ENCODE measurements at regions not wholly inside any gene's neighbourhood (a gene's known extent, or its start where the extent isn't known, plus 50 kb on each side); places are given as distances from the start of the nearest gene placed in this dataset.
"Not testable (repeated sequence)": the region's sequence is repeated elsewhere in the genome, so short reads cannot be mapped to it uniquely, and the experiment has no call there.

GRCh38 chr2:113341191-113341869, 62.6 kb upstream of the PAX8 start:
- no peak for TF ChIP-seq POLR2A (IDR thresholded peaks at IDR 0.05; ENCODE audit: extremely low read depth, insufficient read length)
- TF ChIP-seq MYC (IDR thresholded peaks at IDR 0.05; ENCODE audit: low read depth, low read length): no peak
- TF ChIP-seq CTCF (IDR thresholded peaks at IDR 0.05; ENCODE audit: low read depth, low read length): no peak
- TF ChIP-seq, protein P1, sequence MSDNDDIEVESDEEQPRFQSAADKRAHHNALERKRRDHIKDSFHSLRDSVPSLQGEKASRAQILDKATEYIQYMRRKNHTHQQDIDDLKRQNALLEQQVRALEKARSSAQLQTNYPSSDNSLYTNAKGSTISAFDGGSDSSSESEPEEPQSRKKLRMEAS (IDR thresholded peaks at IDR 0.05; ENCODE audit: low read depth, low read length): no peak
- no peak overlapping the region for H3K4me3 ChIP-seq (ENCODE audit: low read depth, low read length)
- DNase-seq (ENCODE audit: low read depth): no peak

DNA sequence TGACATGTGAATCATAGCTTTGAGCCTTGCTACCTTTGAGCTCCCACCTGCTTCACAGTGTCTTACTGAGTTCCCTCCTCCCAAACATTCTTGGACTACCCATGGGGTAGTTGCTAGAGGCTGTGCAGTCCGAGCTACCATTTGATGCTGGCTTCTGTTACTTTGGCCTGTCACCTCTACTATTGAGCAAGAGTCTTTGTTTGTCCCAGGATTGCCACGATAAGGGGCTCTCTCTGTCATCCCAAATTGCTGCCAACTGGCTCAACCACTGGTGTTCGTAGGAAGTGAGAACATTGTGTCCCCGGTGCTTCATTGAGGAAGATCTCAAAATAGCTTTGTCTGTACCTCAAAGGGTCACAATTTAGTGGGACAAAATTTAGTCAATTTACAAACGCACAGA, 59.1 kb upstream of the PAX8 start:
- TF ChIP-seq MYC (IDR thresholded peaks at IDR 0.05; ENCODE audit: low read depth, low read length) (no peak), CTCF (IDR thresholded peaks at IDR 0.05; ENCODE audit: low read depth, low read length) (no peak), POLR2A (IDR thresholded peaks at IDR 0.05; ENCODE audit: extremely low read depth, insufficient read length) (no peak)
- TF ChIP-seq, protein P1 (IDR thresholded peaks at IDR 0.05; ENCODE audit: low read depth, low read length): no peak
- no peak overlapping the region for H3K4me3 ChIP-seq (ENCODE audit: low read depth, low read length)
- no peak for DNase-seq (ENCODE audit: low read depth)

DNA sequence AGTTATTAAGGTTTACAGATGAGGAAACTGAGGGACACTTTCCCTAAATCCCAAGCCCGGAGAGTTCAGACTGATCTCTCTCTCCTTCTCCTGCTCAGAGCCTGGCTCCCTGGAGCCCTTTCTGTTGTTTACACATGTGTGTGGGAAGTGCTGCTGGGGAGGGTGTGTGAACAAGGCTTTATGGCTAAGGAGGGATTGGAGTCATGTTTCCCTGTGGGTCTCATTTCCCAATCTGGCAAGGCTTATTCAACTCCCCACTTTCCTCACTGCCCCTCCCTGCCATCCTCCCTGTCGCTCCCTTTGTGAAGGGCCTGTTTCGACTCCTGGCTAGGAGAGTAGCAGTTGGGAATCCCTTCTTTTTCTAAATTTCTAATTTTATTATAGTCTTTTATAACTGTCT, 57.3 kb upstream of the PAX8 start:
- DNase-seq (ENCODE audit: low read depth); H3K4me3 ChIP-seq (ENCODE audit: low read depth, low read length): not testable (repeated sequence)

DNA sequence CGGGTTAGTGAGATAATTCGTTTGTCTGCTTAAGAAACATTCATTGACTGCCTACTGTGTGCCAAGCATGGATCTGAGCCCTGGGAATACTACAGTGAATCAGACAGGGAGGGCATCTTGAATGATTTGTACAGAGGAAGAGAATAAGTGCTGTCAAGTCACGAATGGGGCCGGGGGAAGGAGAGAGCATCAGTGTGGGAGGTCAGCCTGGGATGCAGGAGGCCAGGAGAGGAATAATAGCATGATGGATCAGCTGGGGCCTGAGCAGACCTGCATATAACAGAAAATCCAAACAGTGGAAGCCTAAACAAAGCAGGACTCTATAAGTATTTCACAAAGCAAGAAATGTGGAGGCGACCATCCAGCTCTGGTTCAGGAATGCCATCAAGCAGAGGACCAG, 55.4 kb upstream of the PAX8 start:
- no peak overlapping the region for H3K4me3 ChIP-seq (ENCODE audit: low read depth, low read length)
- TF ChIP-seq MYC (IDR thresholded peaks at IDR 0.05; ENCODE audit: low read depth, low read length) (no peak), CTCF (IDR thresholded peaks at IDR 0.05; ENCODE audit: low read depth, low read length) (no peak), POLR2A (IDR thresholded peaks at IDR 0.05; ENCODE audit: extremely low read depth, insufficient read length) (no peak)
- TF ChIP-seq, protein P1 (IDR thresholded peaks at IDR 0.05; ENCODE audit: low read depth, low read length): no peak
- DNase-seq (ENCODE audit: low read depth): no peak

DNA sequence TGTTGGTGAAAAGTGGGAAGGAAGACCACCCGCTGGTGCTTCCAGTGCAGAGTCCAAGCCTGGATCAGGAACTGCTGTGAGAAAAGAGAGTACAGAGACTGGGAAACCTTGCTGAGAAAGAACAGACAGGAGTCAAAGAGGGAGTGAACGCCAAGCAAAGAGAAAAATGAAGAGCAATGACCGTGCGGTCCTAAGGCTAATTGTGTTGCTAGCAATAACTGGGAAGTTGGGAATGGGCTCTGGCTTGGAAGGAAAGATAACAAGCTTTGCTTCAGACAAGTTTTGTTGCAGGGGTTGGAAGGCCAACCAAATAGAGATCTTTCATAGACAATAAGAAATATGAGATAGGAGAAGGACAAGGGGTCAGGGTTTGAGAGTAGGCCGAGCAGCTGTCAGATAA, 55.0 kb upstream of the PAX8 start:
- not testable (repeated sequence) for H3K4me3 ChIP-seq (ENCODE audit: low read depth, low read length); DNase-seq (ENCODE audit: low read depth)

DNA sequence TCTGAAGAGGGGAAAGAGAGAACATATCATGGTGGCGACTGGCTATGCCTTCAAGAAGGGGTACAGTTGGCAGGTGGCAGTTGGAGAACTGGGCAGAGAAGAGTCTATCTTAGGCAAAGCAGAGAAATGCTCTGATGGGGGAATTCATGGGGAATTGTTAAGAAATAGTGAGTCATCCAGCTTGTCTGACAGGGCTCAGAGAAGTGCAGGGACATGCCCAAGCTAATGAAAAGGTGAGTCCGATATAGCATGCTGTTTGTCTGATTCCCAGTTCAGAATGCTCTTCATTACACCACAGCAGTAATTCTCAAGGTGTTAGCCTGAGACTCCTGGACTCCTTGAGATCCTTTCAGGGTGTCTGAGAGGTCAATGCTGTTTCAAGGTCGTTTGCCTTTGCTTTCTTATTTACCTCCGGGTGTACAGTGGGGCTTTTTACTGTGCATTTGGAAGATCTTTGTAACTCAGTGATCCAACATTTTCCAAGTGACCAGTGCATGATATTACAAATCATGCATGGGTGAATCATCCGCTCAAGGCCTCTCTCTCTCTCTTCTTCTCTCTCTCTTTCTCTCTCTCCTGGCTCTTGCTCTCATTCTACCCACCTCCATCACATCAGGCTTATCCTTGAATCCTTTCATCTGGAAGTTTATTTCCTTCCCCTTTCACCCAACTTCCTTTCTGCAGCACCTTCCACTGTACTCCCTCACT, 51.5 kb upstream of the PAX8 start:
- not testable (repeated sequence) for H3K4me3 ChIP-seq (ENCODE audit: low read depth, low read length); DNase-seq (ENCODE audit: low read depth)

GRCh38 chr2:113328973-113329372, 50.3 kb upstream of the PAX8 start:
- H3K4me3 ChIP-seq (ENCODE audit: low read depth, low read length); DNase-seq (ENCODE audit: low read depth): not testable (repeated sequence)

GRCh38 chr2:113328572-113328971, 49.9 kb upstream of the PAX8 start:
- DNase-seq (ENCODE audit: low read depth): peak; percentile 16
- not testable (repeated sequence) for H3K4me3 ChIP-seq (ENCODE audit: low read depth, low read length)
